RWPE1 (cell line): ENCODE measurements at regions not wholly inside any gene's neighbourhood (a gene's known extent, or its start where the extent isn't known, plus 50 kb on each side); places are given as distances from the start of the nearest gene placed in this dataset.

Source experiments
- CTCF ChIA-PET: fragments of 350-600 bp; sonication (Branson Sonifier 250); formaldehyde crosslinking; extraction: SDS; loops from one replicate; lab custom pipeline; 2021; lab: Yijun Ruan, JAX
- POLR2A ChIA-PET: fragments of 400-600 bp; formaldehyde crosslinking; extraction: SDS; loops from one replicate; lab custom pipeline; 2020; ENCODE audit warnings: antibody characterized with exemption; ENCODE audit not compliant: low non-redundant PET; lab: Yijun Ruan, JAX
- DNase-seq: peaks from one replicate; pipeline ENCODE4 v3.0.0; 2012; ENCODE audit warnings: low spot score
- H3K27ac ChIP-seq: fragments of 450-650 bp; 2 replicates; pipeline ENCODE4 v1.5.1; 2017
- CTCF ChIP-seq: fragments of 450-650 bp; conservative IDR thresholded peaks from 2 replicates; pipeline ENCODE4 v1.5.1; 2017; ENCODE audit warnings: low read depth, mild to moderate bottlenecking

GRCh38 chr1:72745413-72745812, 463.1 kb upstream of the NEGR1 start:
- POLR2A ChIA-PET: no interaction called here
- TF ChIP-seq CTCF: no peak
- CTCF ChIA-PET: no interaction called here
- H3K27ac ChIP-seq: no peak overlapping the region
- no peak for DNase-seq

- TF ChIP-seq CTCF: no peak
- CTCF ChIA-PET: interaction anchor here (0.5 kb wide), 1 partner anchor 1088 kb away, joined by 4 read pairs; no protein-coding TSS in a partner anchor
- POLR2A ChIA-PET: no interaction called here
- DNase-seq: no peak
- H3K27ac ChIP-seq: no peak overlapping the region
Measured at GRCh38 chr1:72734415-72734814, 452.1 kb upstream of the NEGR1 start.

- ChIA-PET CTCF (no interaction called here), POLR2A (no interaction called here)
- TF ChIP-seq CTCF: no peak
- DNase-seq: no peak
- no peak overlapping the region for H3K27ac ChIP-seq
Measured at GRCh38 chr1:72724951-72725861, 442.9 kb upstream of the NEGR1 start.

GRCh38 chr1:72705921-72706320, 423.6 kb upstream of the NEGR1 start:
- POLR2A ChIA-PET: no interaction called here
- no peak overlapping the region for H3K27ac ChIP-seq
- CTCF ChIA-PET: no interaction called here
- TF ChIP-seq CTCF: no peak
- DNase-seq: no peak

GRCh38 chr1:72704841-72705477, 422.6 kb upstream of the NEGR1 start:
- H3K27ac ChIP-seq: no peak overlapping the region
- ChIA-PET CTCF (no interaction called here), POLR2A (no interaction called here)
- no peak for TF ChIP-seq CTCF
- no peak for DNase-seq

- ChIA-PET POLR2A (no interaction called here), CTCF (no interaction called here)
- no peak for TF ChIP-seq CTCF
- no peak for DNase-seq
- H3K27ac ChIP-seq: no peak overlapping the region
Measured at GRCh38 chr1:72697410-72697809, 415.1 kb upstream of the NEGR1 start.
